Aorta (tissue), 5 donors: ENCODE measurements at regions not wholly inside any gene's neighbourhood (a gene's known extent, or its start where the extent isn't known, plus 50 kb on each side); places are given as distances from the start of the nearest gene placed in this dataset.

Source experiments
- ATAC-seq: fragments of 200-7000 bp; cut with Tn5 transposase; one replicate; pipeline ENCODE4 v1.9.1; 2022; ENCODE audit warnings: moderate library complexity; ENCODE audit not compliant: low FRiP score
- DNase-seq, 2 donors: peaks; one replicate each; pipeline ENCODE4 v3.0.0-alpha.2; 2020
- H3K27ac ChIP-seq, 2 donors: one replicate each; pipeline ENCODE4 v1.5.1; 2013; ENCODE audit warnings: low read length in 2 of 2, mild to moderate bottlenecking in 2 of 2, moderate library complexity in 2 of 2, control low read depth in 1 of 2, inconsistent platforms in 1 of 2, low read depth in 1 of 2
- H3K27me3 ChIP-seq, 2 donors: one replicate each; pipeline ENCODE4 v1.6.1; 2013; ENCODE audit warnings: control low read depth in 1 of 2, low read length in 1 of 2, mild to moderate bottlenecking in 1 of 2, moderate library complexity in 1 of 2; ENCODE audit not compliant: insufficient read depth in 2 of 2, control insufficient read depth in 1 of 2
- H3K36me3 ChIP-seq, 2 donors: one replicate each; pipeline ENCODE4 v1.6.1; 2013; ENCODE audit warnings: control low read depth in 1 of 2, low read length in 1 of 2, mild to moderate bottlenecking in 1 of 2; ENCODE audit not compliant: insufficient read depth in 2 of 2, control insufficient read depth in 1 of 2
- H3K4me1 ChIP-seq, 2 donors: one replicate each; pipeline ENCODE4 v1.6.1; 2013; ENCODE audit warnings: low read length in 2 of 2, control low read depth in 1 of 2, mild to moderate bottlenecking in 1 of 2, moderate library complexity in 1 of 2; ENCODE audit not compliant: insufficient read depth in 2 of 2, control insufficient read depth in 1 of 2
- H3K4me3 ChIP-seq, 2 donors: one replicate each; pipeline ENCODE4 v1.5.1; 2013; ENCODE audit warnings: low read length in 2 of 2, control low read depth in 1 of 2, mild to moderate bottlenecking in 1 of 2
- H3K9me3 ChIP-seq: one replicate; pipeline ENCODE4 v1.6.1; 2013; ENCODE audit warnings: mild to moderate bottlenecking, low read length; ENCODE audit not compliant: control insufficient read depth
- WGBS, 2 donors: extraction: QIAGEN DNeasy Blood & Tissue Kit; methylation state at CpG; one replicate each; pipeline ENCODE4 v1.1.7; 2013; 5-methylcytosine and 5-hydroxymethylcytosine counted together
- intact Hi-C, 2 donors: fragments of 100-400 bp; cut with DNase I; formaldehyde crosslinking; loops; one replicate each; pipeline versions ENCODE4 v1.14.2 to v1.15.0; 2022
- donor health status: healthy with polysubstance abuse.
- donor health status: Bipolar disorder and iron deficiency.
- donor health status: DM: no; HTN: no; CAD: no.
- donor health status: DM: no; HTN: no; CAD: no.
- donor health status: DM: yes; HTN: yes; CAD: no.

DNA sequence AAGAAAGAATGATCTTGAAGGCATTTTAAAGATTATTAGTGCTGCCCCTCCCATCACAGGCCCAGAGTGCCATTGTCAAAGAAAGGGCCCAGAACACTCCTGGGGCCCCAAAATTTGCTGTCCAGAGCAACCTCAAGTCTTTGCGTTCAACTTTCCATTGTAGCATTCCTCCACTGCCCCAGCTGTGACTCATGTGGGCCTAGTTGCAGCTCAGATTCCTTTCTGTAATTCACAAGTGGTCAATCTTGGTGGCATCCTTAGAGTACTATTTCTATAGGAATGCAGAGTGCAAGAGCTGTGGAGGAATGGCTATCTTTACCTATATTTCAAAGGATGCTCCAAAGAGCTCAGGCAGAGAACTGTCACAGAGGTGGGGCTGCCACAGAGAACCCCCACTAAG is 1500.8 kb upstream of the IGFBP7 start:
- Histone ChIP-seq H3K27ac (no peak overlapping the region), H3K27me3 (no peaks in the 10 kb centered on the region), H3K4me3 (no peak overlapping the region), H3K36me3 (no peaks in the 10 kb centered on the region), H3K4me1 (no peaks in the 10 kb centered on the region), H3K9me3 (no peaks in the 10 kb centered on the region)
- WGBS, 2 donors = 75 to 93% methylated on average over 1 of the region's 1 CpG
- DNase-seq = no peak
- intact Hi-C loops = no loop called here
- no peak for ATAC-seq

GRCh38 chr4:58606303-58606702 is 1496.1 kb upstream of the IGFBP7 start:
- H3K27ac ChIP-seq = no peak overlapping the region
- no peaks in the 10 kb centered on the region for H3K36me3 ChIP-seq
- no peaks in the 10 kb centered on the region for H3K4me1 ChIP-seq
- H3K27me3 ChIP-seq = no peaks in the 10 kb centered on the region
- H3K4me3 ChIP-seq = no peak overlapping the region
- DNase-seq (no peak), ATAC-seq (no peak)
- no peaks in the 10 kb centered on the region for H3K9me3 ChIP-seq
- intact Hi-C loops = no loop called here
- whole genome bisulfite sequencing, 2 donors = 75 to 85% methylated on average over 4 of the region's 4 CpGs

DNA sequence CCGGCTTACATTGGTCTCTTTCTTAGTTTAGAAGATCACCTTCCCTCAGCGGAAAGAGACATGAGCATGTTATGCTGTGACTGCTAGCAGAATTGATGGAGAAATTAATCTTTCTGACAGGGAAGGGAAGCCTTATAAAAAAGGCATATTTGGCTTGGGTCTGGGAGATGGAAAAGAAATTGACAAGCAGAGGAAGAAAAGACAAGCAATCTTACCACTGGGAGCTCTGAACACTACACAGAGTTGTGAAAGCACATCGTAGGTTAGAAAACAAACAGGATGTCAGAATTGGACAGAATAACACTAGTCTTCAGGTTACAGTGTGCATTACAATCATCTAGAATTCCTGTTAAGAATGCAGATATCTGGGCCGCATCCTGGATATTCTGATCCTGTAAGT is 1493.8 kb upstream of the IGFBP7 start:
- intact Hi-C loops = no loop called here

DNA sequence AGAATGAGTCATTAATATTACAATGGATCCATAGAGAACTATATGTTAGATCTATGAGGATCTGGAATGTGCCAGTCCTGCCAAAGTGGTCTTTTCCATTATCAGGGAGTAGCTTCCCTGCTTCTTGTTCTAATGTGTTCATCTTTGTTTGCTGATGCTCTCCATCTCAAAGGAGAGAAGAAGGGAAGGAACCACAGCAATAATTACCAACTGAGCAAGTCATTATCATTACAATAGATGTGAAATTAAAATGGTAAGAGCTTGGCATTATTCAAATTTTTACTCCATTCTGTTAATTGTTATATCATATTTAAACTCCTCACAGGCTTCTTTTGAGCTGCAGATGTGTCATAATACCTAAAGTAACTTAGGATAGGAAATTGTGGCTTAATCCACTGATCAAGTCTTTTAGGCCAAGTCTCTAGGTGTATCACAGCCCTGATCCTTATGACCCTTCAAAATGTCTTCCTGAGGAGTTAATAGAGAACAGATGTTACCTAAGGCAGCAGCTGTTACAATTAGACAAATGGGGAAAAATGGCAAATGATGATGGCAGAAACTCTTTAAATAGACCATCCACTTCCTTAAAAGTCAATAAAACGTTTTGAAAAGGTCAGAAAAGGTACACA is 1492.7 kb upstream of the IGFBP7 start:
- Histone ChIP-seq H3K36me3 (no peaks in the 10 kb centered on the region), H3K4me1 (no peaks in the 10 kb centered on the region), H3K27me3 (no peaks in the 10 kb centered on the region), H3K9me3 (no peaks in the 10 kb centered on the region), H3K4me3 (no peak overlapping the region), H3K27ac (no peak overlapping the region)
- no peak for DNase-seq
- intact Hi-C loops = no loop called here
- 2 to 9% methylated on average over 1 of the region's 1 CpG for WGBS, 2 donors
- ATAC-seq = no peak

More for the DNA sequence above, 1493.8 kb upstream of the IGFBP7 start:
- no peak for ATAC-seq
- WGBS, 2 donors = 61 to 66% methylated on average over 4 of the region's 4 CpGs
- Histone ChIP-seq H3K9me3 (no peaks in the 10 kb centered on the region), H3K4me1 (no peaks in the 10 kb centered on the region), H3K36me3 (no peaks in the 10 kb centered on the region), H3K4me3 (no peak overlapping the region), H3K27me3 (no peaks in the 10 kb centered on the region), H3K27ac (no peak overlapping the region)
- no peak for DNase-seq

GRCh38 chr4:58602022-58602421 is 1491.8 kb upstream of the IGFBP7 start:
- Histone ChIP-seq H3K27me3 (no peaks in the 10 kb centered on the region), H3K4me1 (no peaks in the 10 kb centered on the region), H3K9me3 (no peaks in the 10 kb centered on the region), H3K4me3 (no peak overlapping the region), H3K36me3 (no peaks in the 10 kb centered on the region), H3K27ac (no peak overlapping the region)
- no peak for ATAC-seq
- intact Hi-C loops = no loop called here
- no peak for DNase-seq
- whole genome bisulfite sequencing, 2 donors = 60% methylated on average over 1 of the region's 1 CpG

- Histone ChIP-seq H3K36me3 (no peaks in the 10 kb centered on the region), H3K9me3 (no peaks in the 10 kb centered on the region), H3K4me3 (no peak overlapping the region), H3K27me3 (no peaks in the 10 kb centered on the region), H3K4me1 (no peaks in the 10 kb centered on the region), H3K27ac (no peak overlapping the region)
- ATAC-seq (no peak), DNase-seq (no peak)
- intact Hi-C loops = no loop called here
- 84% methylated on average over 2 of the region's 2 CpGs for WGBS, 2 donors
These were observed 1490.1 kb upstream of the IGFBP7 start for GRCh38 chr4:58600290-58600689.

DNA sequence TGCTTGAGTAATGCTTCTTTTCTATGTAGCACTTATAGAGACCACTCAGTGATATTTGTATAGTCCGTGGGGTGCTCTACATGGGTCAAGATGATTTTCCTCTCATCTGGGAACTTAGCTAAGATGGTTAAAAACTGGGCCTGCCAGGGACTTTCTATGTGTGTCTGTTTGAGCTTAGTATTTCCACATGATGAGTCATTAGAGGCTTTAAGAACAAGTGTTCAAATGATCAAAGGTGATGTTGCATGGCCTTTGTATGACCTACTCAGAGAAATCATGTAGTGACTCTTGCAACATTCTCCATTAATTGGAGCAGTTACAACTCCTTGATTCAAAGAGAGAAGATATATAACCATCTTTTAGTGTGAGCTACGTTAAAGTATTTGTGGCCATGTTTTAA is 1480.5 kb upstream of the IGFBP7 start:
- WGBS, 2 donors = 71 to 77% methylated on average over 2 of the region's 2 CpGs
- Histone ChIP-seq H3K36me3 (no peaks in the 10 kb centered on the region), H3K4me1 (no peaks in the 10 kb centered on the region), H3K9me3 (peaks cover 1% of the 10 kb centered on the region), H3K4me3 (no peak overlapping the region), H3K27me3 (no peaks in the 10 kb centered on the region), H3K27ac (no peak overlapping the region)
- DNase-seq (no peak), ATAC-seq (no peak)
- intact Hi-C loops = no loop called here

DNA sequence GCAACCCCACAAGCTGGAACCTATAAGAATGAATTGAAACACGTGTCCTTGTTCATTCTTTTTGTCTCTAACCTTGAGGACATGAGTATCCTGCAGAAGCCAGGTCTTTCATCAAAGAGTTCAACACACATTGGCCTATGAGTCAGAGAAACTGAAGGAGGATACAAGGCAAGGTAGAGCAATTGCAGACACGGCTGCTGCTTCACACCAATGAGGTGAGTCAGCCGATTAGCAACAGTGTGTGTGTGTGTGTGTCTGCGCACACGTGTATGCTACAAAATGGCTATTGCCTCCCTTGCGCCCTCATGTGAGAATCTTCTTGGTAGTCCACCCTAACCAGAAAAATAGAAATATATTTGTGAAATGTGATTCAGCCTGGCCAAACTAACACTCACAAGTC is 1477.7 kb upstream of the IGFBP7 start:
- Histone ChIP-seq H3K4me1 (no peaks in the 10 kb centered on the region), H3K36me3 (no peaks in the 10 kb centered on the region), H3K27ac (no peak overlapping the region), H3K9me3 (peaks cover 1% of the 10 kb centered on the region), H3K27me3 (no peaks in the 10 kb centered on the region), H3K4me3 (no peak overlapping the region)
- WGBS, 2 donors = 86 to 88% methylated on average over 6 of the region's 6 CpGs
- DNase-seq (no peak), ATAC-seq (no peak)
- intact Hi-C loops = no loop called here

GRCh38 chr4:58566260-58566659 is 1456.1 kb upstream of the IGFBP7 start:
- 15 to 16% methylated on average over 1 of the region's 1 CpG for WGBS, 2 donors
- peaks cover 2% of the 10 kb centered on the region for H3K9me3 ChIP-seq
- DNase-seq (no peak), ATAC-seq (no peak)
- no peaks in the 10 kb centered on the region for H3K36me3 ChIP-seq
- H3K4me1 ChIP-seq = no peaks in the 10 kb centered on the region
- no peak overlapping the region for H3K27ac ChIP-seq
- H3K27me3 ChIP-seq = no peaks in the 10 kb centered on the region
- intact Hi-C loops = no loop called here
- no peak overlapping the region for H3K4me3 ChIP-seq
